ENCODE measurements at regions not wholly inside any gene's neighbourhood (a gene's known extent, or its start where the extent isn't known, plus 50 kb on each side); places are given as distances from the start of the nearest gene placed in this dataset.

- H3K27ac ChIP-seq: no peak overlapping the region
- H3K4me1 ChIP-seq (ENCODE audit: control insufficient read depth in 1 of 2, insufficient read depth in 1 of 2, low read depth in 1 of 2, low read length in 1 of 2): no peaks in the 10 kb centered on the region
- no peak for TF ChIP-seq CTCF (IDR thresholded peaks at IDR 0.05)
- no peaks in the 10 kb centered on the region for H3K9me3 ChIP-seq
- no peaks in the 10 kb centered on the region for H3K27me3 ChIP-seq
- H3K36me3 ChIP-seq: no peaks in the 10 kb centered on the region
- H3K4me3 ChIP-seq (ENCODE audit: low read depth in 1 of 2, low read length in 1 of 2): no peak overlapping the region
These were observed 206.8 kb upstream of the ITGA1 start for GRCh38 chr5:52580921-52581320.

GRCh38 chr5:52582313-52582712 lies 205.4 kb upstream of the ITGA1 start:
- no peak overlapping the region for H3K4me3 ChIP-seq (ENCODE audit: low read depth in 1 of 2, low read length in 1 of 2)
- H3K27me3 ChIP-seq: no peaks in the 10 kb centered on the region
- no peak for TF ChIP-seq CTCF (IDR thresholded peaks at IDR 0.05)
- no peaks in the 10 kb centered on the region for H3K4me1 ChIP-seq (ENCODE audit: control insufficient read depth in 1 of 2, insufficient read depth in 1 of 2, low read depth in 1 of 2, low read length in 1 of 2)
- no peaks in the 10 kb centered on the region for H3K36me3 ChIP-seq
- no peaks in the 10 kb centered on the region for H3K9me3 ChIP-seq
- no peak overlapping the region for H3K27ac ChIP-seq

GRCh38 chr5:52587131-52587530 lies 200.6 kb upstream of the ITGA1 start:
- no peaks in the 10 kb centered on the region for H3K9me3 ChIP-seq
- no peaks in the 10 kb centered on the region for H3K4me1 ChIP-seq (ENCODE audit: control insufficient read depth in 1 of 2, insufficient read depth in 1 of 2, low read depth in 1 of 2, low read length in 1 of 2)
- H3K27me3 ChIP-seq: no peaks in the 10 kb centered on the region
- H3K4me3 ChIP-seq (ENCODE audit: low read depth in 1 of 2, low read length in 1 of 2): no peak overlapping the region
- no peak overlapping the region for H3K27ac ChIP-seq
- no peak for TF ChIP-seq CTCF (IDR thresholded peaks at IDR 0.05)
- no peaks in the 10 kb centered on the region for H3K36me3 ChIP-seq

- Histone ChIP-seq H3K9me3 (no peaks in the 10 kb centered on the region), H3K27ac (no peak overlapping the region), H3K4me3 (ENCODE audit: low read depth in 1 of 2, low read length in 1 of 2) (no peak overlapping the region), H3K27me3 (no peaks in the 10 kb centered on the region), H3K4me1 (ENCODE audit: control insufficient read depth in 1 of 2, insufficient read depth in 1 of 2, low read depth in 1 of 2, low read length in 1 of 2) (no peaks in the 10 kb centered on the region), H3K36me3 (no peaks in the 10 kb centered on the region)
- no peak for TF ChIP-seq CTCF (IDR thresholded peaks at IDR 0.05)
These were observed 190.1 kb upstream of the ITGA1 start for GRCh38 chr5:52597625-52598024.

- Histone ChIP-seq H3K27ac (no peak overlapping the region), H3K27me3 (no peaks in the 10 kb centered on the region), H3K36me3 (no peaks in the 10 kb centered on the region), H3K9me3 (no peaks in the 10 kb centered on the region), H3K4me3 (ENCODE audit: low read depth in 1 of 2, low read length in 1 of 2) (no peak overlapping the region), H3K4me1 (ENCODE audit: control insufficient read depth in 1 of 2, insufficient read depth in 1 of 2, low read depth in 1 of 2, low read length in 1 of 2) (no peaks in the 10 kb centered on the region)
- no peak for TF ChIP-seq CTCF (IDR thresholded peaks at IDR 0.05)
These were observed 188.7 kb upstream of the ITGA1 start for GRCh38 chr5:52598968-52599367.
